ENCODE measurements at regions not wholly inside any gene's neighbourhood (a gene's known extent, or its start where the extent isn't known, plus 50 kb on each side); places are given as distances from the start of the nearest gene placed in this dataset.
"Not testable (repeated sequence)": the region's sequence is repeated elsewhere in the genome, so short reads cannot be mapped to it uniquely, and the experiment has no call there.

DNA sequence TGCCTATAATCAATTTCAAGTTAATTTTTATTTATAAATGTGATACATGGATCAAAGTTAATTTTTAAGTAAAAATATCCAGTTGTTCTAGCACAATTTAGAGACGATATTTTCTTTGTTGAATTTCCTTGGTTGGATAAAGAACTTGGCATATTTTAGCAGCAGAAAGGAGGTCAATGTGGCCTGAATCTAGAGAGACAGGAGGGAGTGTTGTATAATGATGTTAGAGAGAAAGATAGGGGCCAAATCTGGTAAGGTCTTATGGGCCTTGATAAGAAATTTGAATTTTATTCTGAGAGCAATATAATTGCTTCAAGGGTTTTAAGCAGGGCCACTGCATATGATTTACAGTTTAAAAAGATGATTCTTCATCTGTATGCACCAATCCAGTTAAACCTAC, 79.4 kb upstream of the OGFRL1 start:
- H3K36me3 Mint-ChIP-seq (ENCODE audit: low read depth): no peaks in the 10 kb centered on the region
- H3K4me1 Mint-ChIP-seq: no peaks in the 10 kb centered on the region
- ChIA-PET CTCF (no interaction called here), POLR2A (no interaction called here)
- H3K9me3 Mint-ChIP-seq (ENCODE audit: low read depth): no peaks in the 10 kb centered on the region
- H3K27me3 Mint-ChIP-seq: no peaks in the 10 kb centered on the region
- H3K27ac Mint-ChIP-seq: no peak overlapping the region
- H3K4me3 Mint-ChIP-seq: no peak overlapping the region
- intact Hi-C loops (cut with DNase I, micrococcal nuclease): no loop called here
- ATAC-seq: no peak
- no peak for DNase-seq

DNA sequence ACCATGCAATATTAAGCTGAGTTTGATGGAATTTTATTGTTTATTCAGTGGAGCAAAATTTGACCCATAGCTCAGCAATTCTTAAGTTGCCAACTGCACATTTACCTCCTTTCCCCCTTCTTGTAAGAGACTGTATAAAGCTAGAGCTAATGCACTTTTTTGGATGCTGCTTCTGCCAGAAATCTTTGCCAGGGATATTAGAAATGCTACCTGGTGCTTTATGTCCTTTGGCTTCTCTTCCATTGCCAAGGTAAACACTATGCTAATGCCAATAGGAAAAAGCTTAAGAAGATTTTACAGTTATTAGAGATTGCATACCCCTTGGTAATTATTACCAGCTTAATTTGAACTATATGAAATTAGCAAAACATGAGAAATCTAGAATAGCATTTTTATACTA, 79.0 kb upstream of the OGFRL1 start:
- Mint-ChIP-seq H3K4me3 (no peak overlapping the region), H3K36me3 (ENCODE audit: low read depth) (no peaks in the 10 kb centered on the region), H3K27ac (no peak overlapping the region), H3K9me3 (ENCODE audit: low read depth) (no peaks in the 10 kb centered on the region), H3K27me3 (no peaks in the 10 kb centered on the region), H3K4me1 (no peaks in the 10 kb centered on the region)
- DNase-seq: no peak
- ChIA-PET CTCF (interaction anchor here (0.9 kb wide), 1 partner anchor 11 kb away, joined by 5 read pairs; no protein-coding TSS in a partner anchor), POLR2A (no interaction called here)
- intact Hi-C loops (cut with DNase I, micrococcal nuclease): no loop called here
- no peak for ATAC-seq

DNA sequence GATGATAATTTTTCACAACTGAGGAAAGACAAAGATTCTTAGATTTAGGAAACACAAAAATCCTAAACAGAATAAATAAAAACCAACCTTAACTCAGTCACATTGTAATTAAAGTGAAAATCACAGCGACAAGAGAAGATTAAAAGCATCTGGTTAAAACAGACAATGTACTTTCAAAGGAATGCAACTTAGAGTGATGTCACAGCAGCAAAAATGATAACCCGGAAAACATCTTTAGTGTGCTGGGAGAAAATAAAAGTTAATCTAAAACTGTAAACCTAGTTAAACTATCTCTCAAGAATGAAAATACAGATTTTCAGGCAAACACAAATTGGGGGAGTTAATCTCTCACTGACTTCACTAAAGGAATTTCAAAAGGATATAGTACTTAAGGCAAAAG, 76.8 kb upstream of the OGFRL1 start:
- DNase-seq: no peak
- no peaks in the 10 kb centered on the region for H3K27me3 Mint-ChIP-seq
- H3K4me1 Mint-ChIP-seq: no peaks in the 10 kb centered on the region
- no peaks in the 10 kb centered on the region for H3K36me3 Mint-ChIP-seq (ENCODE audit: low read depth)
- intact Hi-C loops (cut with DNase I, micrococcal nuclease): no loop called here
- no peak overlapping the region for H3K4me3 Mint-ChIP-seq
- no peak for ATAC-seq
- CTCF ChIA-PET: no interaction called here
- H3K9me3 Mint-ChIP-seq (ENCODE audit: low read depth): no peaks in the 10 kb centered on the region
- POLR2A ChIA-PET: no interaction called here
- H3K27ac Mint-ChIP-seq: no peak overlapping the region

DNA sequence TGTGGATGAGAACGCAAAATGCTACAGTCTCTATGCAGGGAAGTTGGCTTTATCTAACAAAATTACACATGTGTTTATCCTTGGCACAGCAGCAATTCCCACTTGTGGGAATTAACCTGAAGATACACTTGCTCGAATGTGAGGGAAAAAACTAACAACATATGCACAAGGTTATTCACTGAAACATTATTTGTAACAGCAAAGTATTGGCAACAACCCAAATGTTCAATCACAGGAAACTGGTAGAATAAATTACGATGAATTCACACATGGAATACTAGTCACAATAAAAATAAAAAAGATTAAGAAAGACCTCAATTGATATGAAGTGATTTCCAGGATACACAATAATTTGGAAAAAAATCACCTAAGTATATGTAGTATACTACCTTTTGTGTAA, 68.1 kb upstream of the OGFRL1 start:
- DNase-seq (no peak), ATAC-seq (no peak)
- Mint-ChIP-seq H3K9me3 (ENCODE audit: low read depth) (no peaks in the 10 kb centered on the region), H3K4me3 (no peak overlapping the region), H3K36me3 (ENCODE audit: low read depth) (no peaks in the 10 kb centered on the region), H3K4me1 (no peaks in the 10 kb centered on the region), H3K27me3 (no peaks in the 10 kb centered on the region), H3K27ac (no peak overlapping the region)
- intact Hi-C loops (cut with DNase I, micrococcal nuclease): no loop called here
- ChIA-PET CTCF (no interaction called here), POLR2A (no interaction called here)

DNA sequence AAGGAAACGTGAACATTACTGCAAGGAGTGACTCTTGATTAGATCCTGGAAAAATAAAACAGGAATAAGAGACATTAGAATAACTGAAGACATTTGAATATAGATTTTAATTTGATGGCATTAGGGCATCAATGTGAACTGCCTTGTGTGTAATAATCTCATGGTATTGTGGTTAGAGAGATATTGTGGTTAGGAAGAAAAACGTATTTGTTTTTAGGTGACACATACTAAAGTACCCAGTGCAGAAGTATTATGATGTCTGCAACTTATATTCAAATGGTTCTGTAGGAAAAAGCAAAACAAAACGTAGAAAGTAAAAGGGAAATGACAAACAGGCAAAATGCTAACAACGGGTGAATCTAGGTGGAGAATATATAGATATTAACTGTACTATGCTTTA, 65.9 kb upstream of the OGFRL1 start:
- Mint-ChIP-seq H3K36me3 (ENCODE audit: low read depth) (no peaks in the 10 kb centered on the region), H3K4me1 (peaks cover 7% of the 10 kb centered on the region), H3K27me3 (no peaks in the 10 kb centered on the region), H3K4me3 (no peak overlapping the region), H3K9me3 (ENCODE audit: low read depth) (no peaks in the 10 kb centered on the region), H3K27ac (no peak overlapping the region)
- intact Hi-C loops (cut with DNase I, micrococcal nuclease): no loop called here
- POLR2A ChIA-PET: no interaction called here
- no peak for DNase-seq
- CTCF ChIA-PET: no interaction called here
- ATAC-seq: no peak

DNA sequence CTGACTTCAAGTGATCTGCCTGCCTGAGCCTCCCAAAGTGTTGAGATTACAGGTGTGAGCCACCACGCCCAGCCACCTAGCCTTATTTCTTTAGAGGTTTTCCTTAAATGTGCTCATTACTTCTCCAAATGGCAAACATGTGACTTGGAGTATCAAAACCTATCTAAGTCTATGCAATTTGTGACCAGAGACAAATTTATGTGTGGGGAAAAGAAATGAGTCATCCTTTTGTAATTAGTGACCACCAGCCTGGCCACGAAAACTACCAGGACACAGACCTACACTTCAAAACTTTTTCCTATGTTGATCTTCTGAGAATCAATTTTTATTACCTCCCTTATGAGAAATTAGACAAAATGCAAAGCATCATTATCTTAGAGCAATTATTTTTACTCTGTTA, 64.6 kb upstream of the OGFRL1 start:
- POLR2A ChIA-PET: no interaction called here
- H3K4me3 Mint-ChIP-seq: no peak overlapping the region
- no peaks in the 10 kb centered on the region for H3K27me3 Mint-ChIP-seq
- H3K4me1 Mint-ChIP-seq: peaks cover 17% of the 10 kb centered on the region
- CTCF ChIA-PET: no interaction called here
- H3K27ac Mint-ChIP-seq: no peak overlapping the region
- no peaks in the 10 kb centered on the region for H3K36me3 Mint-ChIP-seq (ENCODE audit: low read depth)
- no peaks in the 10 kb centered on the region for H3K9me3 Mint-ChIP-seq (ENCODE audit: low read depth)
- no peak for DNase-seq
- intact Hi-C loops (cut with DNase I, micrococcal nuclease): no loop called here
- ATAC-seq: no peak

DNA sequence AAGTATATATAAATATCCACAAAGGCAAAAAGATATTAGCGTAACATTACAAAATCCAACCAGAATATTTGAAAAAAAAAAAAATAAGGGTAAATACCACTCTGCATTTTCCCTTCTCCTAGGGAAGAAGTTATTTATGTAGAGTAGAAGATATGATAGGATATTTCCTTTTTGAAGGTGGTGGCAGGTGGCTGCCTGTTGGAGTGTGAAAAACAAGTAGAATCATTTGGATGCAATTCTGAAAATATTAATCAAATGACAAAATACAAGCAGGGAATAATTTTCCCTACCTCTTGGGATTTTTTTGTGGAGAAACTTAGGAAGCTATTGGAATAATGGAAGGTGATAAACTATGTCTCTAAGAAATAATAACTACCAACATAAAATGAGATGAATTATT, 62.5 kb upstream of the OGFRL1 start:
- Mint-ChIP-seq H3K4me3 (no peak overlapping the region), H3K27ac (no peak overlapping the region), H3K36me3 (ENCODE audit: low read depth) (no peaks in the 10 kb centered on the region), H3K4me1 (peaks cover 26% of the 10 kb centered on the region), H3K27me3 (no peaks in the 10 kb centered on the region), H3K9me3 (ENCODE audit: low read depth) (no peaks in the 10 kb centered on the region)
- no peak for ATAC-seq
- CTCF ChIA-PET: no interaction called here
- DNase-seq: no peak
- intact Hi-C loops (cut with DNase I, micrococcal nuclease): no loop called here
- POLR2A ChIA-PET: no interaction called here

DNA sequence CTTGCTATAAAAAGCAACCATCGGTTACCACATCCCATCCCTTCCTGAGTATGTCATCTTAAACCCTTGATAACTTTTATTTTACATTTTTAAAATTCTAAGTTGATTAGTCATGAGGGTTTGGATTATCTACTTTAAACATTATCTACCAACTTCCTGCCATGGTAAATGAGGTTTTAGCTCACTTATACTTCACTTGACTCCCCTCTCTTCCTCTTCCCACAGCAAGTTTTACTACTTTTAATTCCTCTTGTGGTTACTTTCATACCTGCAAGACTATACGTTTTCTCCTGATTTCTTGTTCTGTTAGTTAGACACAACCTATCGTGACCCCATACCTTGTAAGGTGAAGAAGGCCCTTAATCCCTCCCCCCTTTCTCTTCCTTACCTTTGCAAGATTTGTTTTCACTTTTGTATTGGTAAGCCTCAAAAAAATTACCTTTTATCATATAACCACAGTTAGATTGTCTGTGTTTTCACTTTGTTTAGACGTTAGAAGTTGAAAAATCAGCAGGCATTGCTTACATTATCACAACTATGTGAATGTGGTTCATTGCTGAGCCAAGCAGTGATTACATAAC, 60.1 kb upstream of the OGFRL1 start:
- no peak overlapping the region for H3K4me3 Mint-ChIP-seq

DNA sequence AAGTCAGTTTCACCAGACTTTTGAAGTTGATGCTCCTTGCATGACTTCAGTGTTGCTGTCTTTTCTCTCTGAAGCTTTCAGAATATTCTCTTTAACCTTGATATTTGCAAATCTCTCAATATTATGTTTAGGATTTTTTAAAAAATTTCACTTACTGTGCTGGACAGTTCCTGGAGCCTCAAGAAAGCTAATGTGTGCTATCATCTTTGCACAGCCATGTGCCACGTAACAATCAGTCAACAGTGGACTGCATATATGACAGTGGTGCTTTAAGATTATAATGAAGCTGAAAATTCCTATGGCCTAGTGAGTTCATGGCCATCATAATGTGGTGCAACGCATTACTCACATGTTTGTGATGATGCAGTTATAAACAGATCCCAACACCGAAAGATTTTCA, 59.1 kb upstream of the OGFRL1 start:
- intact Hi-C loops (cut with DNase I, micrococcal nuclease): no loop called here
- ATAC-seq: no peak
- Mint-ChIP-seq H3K36me3 (ENCODE audit: low read depth) (no peaks in the 10 kb centered on the region), H3K4me1 (peaks cover 26% of the 10 kb centered on the region), H3K27me3 (no peaks in the 10 kb centered on the region), H3K27ac (no peak overlapping the region), H3K4me3 (no peak overlapping the region), H3K9me3 (ENCODE audit: low read depth) (no peaks in the 10 kb centered on the region)
- ChIA-PET POLR2A (no interaction called here), CTCF (no interaction called here)
- DNase-seq: no peak

More for the DNA sequence above, 60.1 kb upstream of the OGFRL1 start:
- ChIA-PET CTCF (no interaction called here), POLR2A (no interaction called here)
- Mint-ChIP-seq H3K27me3 (no peaks in the 10 kb centered on the region), H3K9me3 (ENCODE audit: low read depth) (no peaks in the 10 kb centered on the region), H3K27ac (no peak overlapping the region), H3K4me1 (peaks cover 26% of the 10 kb centered on the region), H3K36me3 (ENCODE audit: low read depth) (no peaks in the 10 kb centered on the region)
- ATAC-seq (no peak), DNase-seq (no peak)
- intact Hi-C loops (cut with DNase I, micrococcal nuclease): no loop called here

DNA sequence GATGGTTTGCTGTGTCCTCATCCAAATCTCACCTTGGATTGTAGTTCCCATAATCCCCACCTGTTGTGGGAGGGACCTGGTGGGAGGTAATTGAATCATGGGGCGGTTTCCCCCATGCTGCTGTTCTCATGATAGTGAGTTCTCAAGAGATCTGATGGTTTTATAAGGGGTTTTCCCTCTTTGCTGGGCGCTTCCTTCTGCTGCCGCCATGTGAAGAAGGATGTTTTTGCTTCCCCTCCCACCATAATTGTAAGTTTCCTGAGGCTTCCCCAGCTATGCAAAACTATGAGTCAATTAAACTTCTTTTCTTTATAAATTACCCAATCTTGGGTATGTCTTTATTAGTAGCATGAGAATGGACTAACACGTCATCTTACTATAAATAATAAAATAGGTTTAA, 55.7 kb upstream of the OGFRL1 start:
- peaks cover 17% of the 10 kb centered on the region for H3K4me1 Mint-ChIP-seq
- H3K9me3 Mint-ChIP-seq (ENCODE audit: low read depth); H3K27me3 Mint-ChIP-seq; POLR2A ChIA-PET; ATAC-seq; H3K4me3 Mint-ChIP-seq; CTCF ChIA-PET; DNase-seq; H3K27ac Mint-ChIP-seq; H3K36me3 Mint-ChIP-seq (ENCODE audit: low read depth); intact Hi-C loops (cut with DNase I, micrococcal nuclease): not testable (repeated sequence)

DNA sequence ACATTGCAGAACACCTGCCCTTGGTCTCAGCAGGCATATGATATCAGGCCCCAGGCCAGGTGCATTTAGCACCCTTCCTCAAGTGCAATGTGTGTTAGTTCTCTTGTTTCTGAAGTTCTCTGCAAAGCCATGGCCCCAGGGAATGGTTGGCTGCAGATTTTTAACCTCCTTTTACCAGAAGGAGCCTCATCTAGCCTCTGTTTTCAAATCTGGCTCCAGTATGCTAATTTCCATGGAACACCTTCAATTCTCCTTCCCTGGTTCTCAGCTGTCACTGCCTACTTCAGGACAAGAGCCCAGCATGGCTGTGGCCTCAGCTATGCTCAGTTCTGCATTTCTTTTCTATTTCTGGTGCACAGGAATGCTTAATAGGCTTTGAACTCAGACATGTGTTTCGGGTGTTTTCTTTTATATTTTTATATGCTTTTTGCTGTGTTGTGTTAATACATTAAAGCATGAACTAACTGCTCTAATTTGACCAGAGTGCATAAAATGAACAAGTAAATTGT, 51.6 kb upstream of the OGFRL1 start:
- POLR2A ChIA-PET: no interaction called here
- H3K4me3 Mint-ChIP-seq: no peak overlapping the region
- no peaks in the 10 kb centered on the region for H3K9me3 Mint-ChIP-seq (ENCODE audit: low read depth)
- intact Hi-C loops (cut with DNase I, micrococcal nuclease): no loop called here
- no peaks in the 10 kb centered on the region for H3K4me1 Mint-ChIP-seq
- DNase-seq: no peak
- H3K27me3 Mint-ChIP-seq: peaks cover 3% of the 10 kb centered on the region
- CTCF ChIA-PET: no interaction called here
- H3K36me3 Mint-ChIP-seq (ENCODE audit: low read depth): no peaks in the 10 kb centered on the region
- ATAC-seq: no peak
- no peak overlapping the region for H3K27ac Mint-ChIP-seq

DNA sequence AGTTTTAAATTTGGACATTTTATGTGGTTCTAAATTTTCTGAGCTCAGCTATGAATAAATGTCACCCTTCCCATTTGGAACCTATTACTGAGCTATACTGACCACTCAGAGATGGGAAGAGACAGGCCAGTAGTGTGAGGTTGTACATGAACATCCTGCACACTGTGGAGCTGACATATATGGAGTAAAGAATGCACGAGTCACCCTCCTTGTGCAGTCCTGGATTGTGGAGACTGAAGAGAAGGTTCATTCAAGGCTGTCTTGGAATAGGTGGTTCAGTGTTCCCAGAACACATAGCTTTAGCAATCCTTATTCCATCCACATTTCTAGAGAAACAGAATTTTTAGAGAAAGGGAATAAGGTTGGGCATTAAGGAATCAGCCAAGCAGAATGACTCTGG, 50.3 kb upstream of the OGFRL1 start:
- Mint-ChIP-seq H3K27ac (no peak overlapping the region), H3K4me3 (no peak overlapping the region), H3K4me1 (no peaks in the 10 kb centered on the region), H3K27me3 (peaks cover 3% of the 10 kb centered on the region), H3K36me3 (ENCODE audit: low read depth) (no peaks in the 10 kb centered on the region), H3K9me3 (ENCODE audit: low read depth) (no peaks in the 10 kb centered on the region)
- intact Hi-C loops (cut with DNase I, micrococcal nuclease): no loop called here
- ChIA-PET POLR2A (no interaction called here), CTCF (interaction anchor here (1.2 kb wide), 1 partner anchor 36 kb away, joined by 3 read pairs; no protein-coding TSS in a partner anchor)
- ATAC-seq: no peak
- DNase-seq: no peak
